Glutamatergic neuron (in vitro differentiated cells): ENCODE measurements at regions not wholly inside any gene's neighbourhood (a gene's known extent, or its start where the extent isn't known, plus 50 kb on each side); places are given as distances from the start of the nearest gene placed in this dataset.

ENCODE experiments used
- DNase-seq: peaks from one replicate; pipeline ENCODE4 v3.0.0; 2022
- H3K27ac Mint-ChIP-seq: one replicate; pipeline ENCODE4 v1.8.0; 2020; ENCODE audit warnings: mild to moderate bottlenecking, mixed read lengths, inconsistent platforms; ENCODE audit not compliant: unreplicated experiment
- H3K27me3 Mint-ChIP-seq: one replicate; pipeline ENCODE4 v1.8.0; 2020; ENCODE audit warnings: mild to moderate bottlenecking, moderate library complexity, mixed read lengths, inconsistent platforms; ENCODE audit not compliant: unreplicated experiment
- H3K36me3 Mint-ChIP-seq: one replicate; pipeline ENCODE4 v1.8.0; 2020; ENCODE audit warnings: mild to moderate bottlenecking, mixed read lengths, inconsistent platforms; ENCODE audit not compliant: unreplicated experiment
- H3K4me1 Mint-ChIP-seq: one replicate; pipeline ENCODE4 v1.8.0; 2020; ENCODE audit warnings: mild to moderate bottlenecking, low read depth, mixed read lengths, inconsistent platforms; ENCODE audit not compliant: unreplicated experiment
- H3K4me3 Mint-ChIP-seq: one replicate; pipeline ENCODE4 v1.8.0; 2020; ENCODE audit warnings: mild to moderate bottlenecking, mixed read lengths, inconsistent platforms; ENCODE audit not compliant: unreplicated experiment
- H3K9me3 Mint-ChIP-seq: one replicate; pipeline ENCODE4 v1.8.0; 2020; ENCODE audit warnings: mild to moderate bottlenecking, moderate library complexity, mixed read lengths, inconsistent platforms; ENCODE audit not compliant: unreplicated experiment
- CTCF ChIP-seq: fragments of 200-600 bp; sonication (generic); IDR thresholded peaks from one replicate; pipeline ENCODE4 v1.5.0; 2021; ENCODE audit not compliant: partially characterized antibody, unreplicated experiment

DNA sequence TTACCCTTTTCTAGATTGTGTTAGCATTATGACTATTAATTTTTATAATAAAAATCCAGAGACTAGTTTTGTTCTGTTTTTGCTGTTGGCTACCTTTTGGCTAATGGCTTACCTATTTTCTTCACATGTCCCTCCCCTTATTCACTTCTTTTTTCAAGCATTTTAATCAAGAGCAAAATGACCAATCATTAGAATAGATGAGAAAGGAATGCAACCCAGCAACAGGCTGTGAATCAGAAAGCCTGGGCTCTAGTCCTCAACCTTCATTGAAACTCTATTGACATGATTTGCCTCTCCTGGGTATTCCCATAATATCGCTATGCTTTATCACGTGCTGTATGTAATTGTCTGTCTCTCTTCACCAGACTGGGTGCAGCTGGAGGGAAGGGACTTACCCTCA is 370.1 kb downstream of the IRS1 start:
- Mint-ChIP-seq H3K27ac (no peak overlapping the region), H3K4me1 (peaks cover 3% of the 10 kb centered on the region), H3K27me3 (peaks cover 2% of the 10 kb centered on the region), H3K9me3 (peaks cover 5% of the 10 kb centered on the region), H3K36me3 (no peaks in the 10 kb centered on the region), H3K4me3 (no peak overlapping the region)
- no peak for DNase-seq
- no peak for TF ChIP-seq CTCF

DNA sequence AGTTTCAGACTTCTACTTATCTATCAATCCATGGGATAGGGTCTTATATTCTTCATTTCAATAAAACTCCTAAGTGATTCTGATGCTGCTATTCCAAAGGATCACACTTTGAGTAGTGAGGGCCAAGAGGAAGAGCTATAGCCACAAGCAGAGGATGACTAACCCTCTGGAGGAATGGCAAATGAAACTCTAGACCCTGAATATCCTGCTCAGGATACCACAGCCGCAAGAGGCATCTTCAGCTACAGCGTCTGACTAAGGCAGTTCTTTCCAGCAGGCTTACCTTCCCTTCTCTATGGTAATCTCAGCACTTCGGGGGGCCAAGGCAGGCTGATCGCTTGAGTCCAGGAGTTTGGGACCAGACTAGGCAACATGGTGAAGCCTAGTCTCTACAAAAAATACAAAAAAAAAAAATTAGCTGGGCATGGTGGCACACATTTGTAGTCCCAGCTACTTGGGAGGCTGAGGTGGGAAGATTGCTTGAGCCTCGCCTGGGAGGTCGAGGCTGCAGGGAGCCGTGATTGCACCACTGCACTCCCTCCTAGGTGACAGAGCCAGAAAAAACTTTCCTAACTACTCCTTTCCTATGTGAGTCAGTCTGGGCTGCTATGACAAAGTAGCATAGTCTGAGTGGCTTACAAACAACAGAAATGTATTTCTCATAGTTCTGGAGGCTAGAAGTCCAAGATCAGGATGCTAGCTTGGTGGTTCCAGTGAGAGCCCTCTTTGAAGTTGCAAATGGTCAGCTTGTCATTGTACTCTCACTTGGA is 371.9 kb downstream of the IRS1 start:
- no peaks in the 10 kb centered on the region for H3K36me3 Mint-ChIP-seq
- no peak for TF ChIP-seq CTCF
- no peak overlapping the region for H3K4me3 Mint-ChIP-seq
- H3K27ac Mint-ChIP-seq: no peak overlapping the region
- peaks cover 2% of the 10 kb centered on the region for H3K27me3 Mint-ChIP-seq
- H3K9me3 Mint-ChIP-seq: peaks cover 5% of the 10 kb centered on the region
- DNase-seq: no peak
- peaks cover 3% of the 10 kb centered on the region for H3K4me1 Mint-ChIP-seq

- no peak for DNase-seq
- Mint-ChIP-seq H3K9me3 (peaks cover 5% of the 10 kb centered on the region), H3K36me3 (no peaks in the 10 kb centered on the region), H3K4me1 (no peaks in the 10 kb centered on the region), H3K4me3 (no peak overlapping the region), H3K27me3 (no peaks in the 10 kb centered on the region), H3K27ac (no peak overlapping the region)
- no peak for TF ChIP-seq CTCF
These were observed 373.3 kb downstream of the IRS1 start for GRCh38 chr2:226426292-226426736.

DNA sequence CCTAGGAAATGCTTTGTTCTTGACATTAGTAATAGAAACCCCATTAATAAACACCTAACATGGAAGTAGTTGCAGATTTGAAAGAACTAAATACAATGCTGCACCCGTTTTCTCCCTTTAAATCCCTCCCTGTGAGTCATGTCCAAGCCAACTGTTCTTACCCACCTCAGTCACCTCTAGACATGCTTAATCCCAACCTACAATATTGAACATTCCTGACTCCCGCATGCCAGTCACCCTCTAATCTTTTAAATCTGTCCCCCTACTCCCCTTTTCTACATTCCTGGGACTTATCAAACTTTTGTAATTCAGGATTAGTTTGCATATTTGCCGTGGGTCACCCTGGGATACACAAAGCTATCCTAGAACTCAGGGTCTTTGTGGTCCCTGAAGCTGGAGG is 374.6 kb downstream of the IRS1 start:
- H3K27ac Mint-ChIP-seq: no peak overlapping the region

More for the DNA sequence above, 374.6 kb downstream of the IRS1 start:
- no peaks in the 10 kb centered on the region for H3K36me3 Mint-ChIP-seq
- no peaks in the 10 kb centered on the region for H3K4me1 Mint-ChIP-seq
- DNase-seq: no peak
- H3K9me3 Mint-ChIP-seq: peaks cover 5% of the 10 kb centered on the region
- TF ChIP-seq CTCF: no peak
- no peaks in the 10 kb centered on the region for H3K27me3 Mint-ChIP-seq
- no peak overlapping the region for H3K4me3 Mint-ChIP-seq
